ENCODE measurements at regions not wholly inside any gene's neighbourhood (a gene's known extent, or its start where the extent isn't known, plus 50 kb on each side); places are given as distances from the start of the nearest gene placed in this dataset.

- TF ChIP-seq CTCF (IDR thresholded peaks at IDR 0.05 in 8 of 11, conservative IDR thresholded peaks at IDR 0.05 in 3 of 11) (no peak), POLR2A (IDR thresholded peaks at IDR 0.05) (no peak), POLR2AphosphoS5 (IDR thresholded peaks at IDR 0.05) (no peak)
These were observed 217.0 kb upstream of the PKN2 start for GRCh38 chr1:88466899-88467580.
